DMS 273 (cell line): ENCODE measurements at regions not wholly inside any gene's neighbourhood (a gene's known extent, or its start where the extent isn't known, plus 50 kb on each side); places are given as distances from the start of the nearest gene placed in this dataset.
A peak's percentile ranks its signal among the peaks of the same experiment; 100 is the strongest.
"Not testable (repeated sequence)": the region's sequence is repeated elsewhere in the genome, so short reads cannot be mapped to it uniquely, and the experiment has no call there.

Experiments used
- DNase-seq: peaks from one replicate; lab custom pipeline; 2025; ENCODE audit not compliant: unreplicated experiment; lab: John Stamatoyannopoulos, UW

DNA sequence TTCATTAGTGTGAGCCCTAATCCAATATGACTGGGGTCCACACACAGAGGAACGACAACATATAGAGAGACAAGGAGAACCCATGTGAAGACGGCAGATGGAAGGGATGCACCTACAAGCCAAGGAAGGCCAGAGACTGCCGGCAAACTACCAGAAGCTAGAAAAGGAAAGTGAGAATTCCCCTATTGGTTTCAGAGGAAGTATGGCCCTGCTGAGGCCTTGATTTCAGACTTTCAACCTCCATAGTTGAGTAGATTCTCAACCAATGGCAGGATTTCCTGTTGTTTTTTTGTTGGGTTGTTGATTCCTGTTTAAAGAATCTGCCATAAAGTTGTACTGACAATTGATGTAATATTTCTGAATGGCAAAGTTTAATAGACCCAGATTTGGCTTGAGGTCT, 241.5 kb downstream of the SATB2 start:
- no peak for DNase-seq

GRCh38 chr2:199207011-199207410, 250.7 kb downstream of the SATB2 start:
- DNase-seq, result no peak

- DNase-seq, result peak; percentile 4
Measured at GRCh38 chr2:199206536-199206935, 251.2 kb downstream of the SATB2 start.

DNA sequence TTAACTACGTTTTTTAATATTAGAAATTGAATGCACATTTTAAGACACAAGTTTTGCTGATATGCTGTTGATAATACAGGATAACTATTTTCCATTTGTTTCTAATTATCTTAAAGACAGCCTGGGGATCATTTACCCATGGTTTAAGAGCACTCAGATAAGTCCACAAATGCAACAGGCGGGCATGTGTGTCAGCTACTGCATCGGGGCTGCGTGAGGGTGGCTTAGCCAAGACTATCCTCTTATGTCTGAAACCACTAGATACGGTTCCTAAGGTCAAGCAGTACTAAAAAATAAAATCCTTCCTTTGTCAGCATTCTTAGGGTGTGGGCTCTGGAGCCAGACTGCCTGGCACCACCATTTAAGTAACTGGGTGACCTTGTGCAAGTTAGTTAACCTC, 254.8 kb downstream of the SATB2 start:
- DNase-seq, result no peak

DNA sequence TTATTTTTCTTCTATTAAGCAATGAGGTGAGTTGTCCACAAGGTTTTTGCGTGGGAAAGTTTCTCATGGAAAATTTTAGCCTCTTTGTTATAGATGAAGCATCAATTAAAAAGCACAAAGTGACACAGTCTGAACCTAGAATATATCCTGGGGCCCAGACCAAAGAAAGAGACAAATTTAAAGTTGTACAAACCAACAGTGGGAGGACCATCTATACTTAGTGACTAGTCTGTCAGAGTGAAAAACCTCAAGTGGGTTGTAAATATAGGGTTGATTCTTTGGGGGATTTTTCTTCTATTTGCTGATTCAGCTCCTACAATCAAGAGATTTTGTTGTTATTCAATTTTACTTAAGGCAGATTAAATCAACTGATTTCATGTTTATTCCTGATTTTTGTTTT, 256.2 kb downstream of the SATB2 start:
- no peak for DNase-seq

DNA sequence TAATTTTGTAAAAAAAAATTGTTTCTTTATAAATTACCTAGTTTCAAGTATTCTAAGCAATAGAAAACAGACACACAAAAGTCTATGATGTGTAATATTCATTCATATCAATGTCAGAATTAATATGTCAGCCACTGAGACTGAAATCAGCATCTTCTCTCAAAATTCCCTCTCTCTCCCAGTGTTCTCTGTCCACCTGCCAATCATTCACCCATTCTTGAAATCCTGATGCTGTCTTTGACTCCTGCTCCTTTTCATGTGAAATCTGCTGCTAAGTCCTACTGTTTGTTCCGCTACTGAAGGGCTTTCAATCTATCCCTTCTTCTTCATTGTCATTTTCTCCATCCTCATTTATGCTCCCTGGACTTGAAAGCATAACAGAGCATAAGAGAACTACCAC, 257.9 kb downstream of the SATB2 start:
- DNase-seq, result no peak

DNA sequence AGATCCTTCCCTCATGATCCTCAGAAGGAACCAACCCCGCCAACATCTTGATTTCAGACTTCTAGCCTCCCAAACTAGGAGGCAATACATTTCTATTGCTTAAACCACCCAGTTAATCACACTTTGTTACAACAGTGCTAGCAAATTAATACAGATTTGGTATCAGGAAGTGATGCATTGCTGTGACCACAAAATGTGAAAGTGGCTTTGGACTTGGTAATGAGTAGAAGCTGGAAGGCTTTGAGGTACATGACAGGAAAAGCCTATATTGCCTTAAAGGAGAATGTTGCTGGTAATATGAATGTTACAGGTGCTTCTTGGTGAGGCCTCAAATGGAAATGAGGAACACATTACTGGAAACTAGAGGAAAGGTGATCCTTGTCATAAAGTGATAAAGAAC, 260.3 kb downstream of the SATB2 start:
- DNase-seq, result no peak

GRCh38 chr2:199196686-199197085, 261.1 kb downstream of the SATB2 start:
- DNase-seq, result no peak

GRCh38 chr2:199195927-199196502, 261.7 kb downstream of the SATB2 start:
- no peak for DNase-seq

- no peak for DNase-seq
Measured at GRCh38 chr2:199191461-199191860, 266.3 kb downstream of the SATB2 start.

- DNase-seq, result no peak
Measured at GRCh38 chr2:199189229-199189628, 268.5 kb downstream of the SATB2 start.

- DNase-seq, result no peak
Measured at GRCh38 chr2:199186301-199186751, 271.4 kb downstream of the SATB2 start.

DNA sequence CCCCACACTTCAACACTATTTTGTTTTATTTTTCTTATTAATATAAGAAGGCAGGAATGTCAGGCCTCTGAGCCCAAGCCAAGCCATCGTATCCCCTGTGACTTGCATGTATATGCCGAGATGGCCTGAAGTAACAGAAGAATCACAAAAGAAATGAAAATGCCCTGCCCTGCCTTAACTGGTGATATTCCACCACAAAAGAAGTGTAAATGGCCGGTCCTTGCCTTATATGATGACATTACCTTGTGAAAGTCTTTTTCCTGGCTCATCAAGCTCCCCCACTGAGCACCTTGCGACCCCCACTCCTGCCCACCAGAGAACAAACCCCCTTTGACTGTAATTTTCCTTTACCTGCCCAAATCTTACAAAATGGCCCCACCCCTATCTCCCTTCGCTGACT, 272.6 kb downstream of the SATB2 start:
- not testable (repeated sequence) for DNase-seq

DNA sequence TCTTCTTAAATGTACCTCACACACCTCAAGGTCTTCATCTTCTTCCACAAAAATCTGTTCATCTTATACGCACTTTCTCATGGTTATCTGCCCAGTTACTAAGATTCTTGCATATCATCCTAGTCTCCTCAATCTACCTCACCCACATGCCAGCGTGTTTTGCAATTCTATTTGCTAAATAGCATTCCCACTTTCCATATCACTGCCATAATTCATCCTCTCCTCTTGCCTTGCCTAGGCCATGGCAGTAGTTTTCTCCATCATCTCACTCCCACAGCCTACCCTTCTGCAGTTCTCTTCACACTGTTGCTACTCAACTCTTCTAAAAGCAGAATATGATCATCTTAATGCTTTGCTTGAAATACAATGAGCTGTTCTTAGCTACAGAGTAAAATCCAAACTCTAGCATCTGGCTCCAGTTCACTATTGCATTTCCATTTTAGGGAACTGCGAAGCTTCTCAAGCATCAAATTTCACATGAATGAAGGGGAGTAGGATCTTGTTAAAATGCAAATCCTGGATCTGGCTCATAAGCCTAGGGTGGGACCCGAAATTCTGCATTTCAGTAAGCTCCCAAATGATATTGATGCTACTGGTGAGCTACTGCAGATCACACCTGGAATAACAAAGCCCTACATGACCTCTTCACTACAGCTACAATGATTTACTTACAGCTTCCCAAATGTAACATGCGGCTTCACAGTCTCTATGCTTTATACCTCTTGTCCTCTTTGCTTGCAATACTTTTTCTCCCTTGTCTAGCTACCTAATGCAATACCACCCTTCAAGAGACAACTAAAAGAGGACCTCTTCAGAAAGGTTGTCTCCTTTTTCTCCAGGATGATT, 293.9 kb downstream of the SATB2 start:
- DNase-seq, result no peak

- no peak for DNase-seq
Measured at GRCh38 chr2:199160677-199161465, 296.9 kb downstream of the SATB2 start.

DNA sequence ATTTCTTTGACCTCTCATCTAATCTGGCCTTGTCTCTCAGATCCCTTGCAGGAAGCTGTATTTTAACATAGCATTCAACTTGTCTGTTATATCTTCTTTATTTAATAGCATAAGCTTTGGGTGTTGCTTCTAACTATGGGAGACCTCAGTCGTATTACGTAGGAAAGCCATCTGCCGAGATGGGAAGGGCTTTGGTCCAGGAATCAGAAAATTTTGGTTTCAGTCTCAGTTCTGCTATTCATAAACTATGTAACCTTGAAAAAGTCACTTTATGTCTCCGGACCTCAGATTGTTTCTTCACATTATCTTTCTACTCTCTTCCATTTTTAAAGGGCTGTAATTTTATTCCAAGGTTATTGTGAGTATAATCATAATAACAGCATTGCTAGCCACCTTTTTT, 297.7 kb downstream of the SATB2 start:
- DNase-seq, result no peak

GRCh38 chr2:199148076-199148845, 309.5 kb downstream of the SATB2 start:
- DNase-seq, result no peak

DNA sequence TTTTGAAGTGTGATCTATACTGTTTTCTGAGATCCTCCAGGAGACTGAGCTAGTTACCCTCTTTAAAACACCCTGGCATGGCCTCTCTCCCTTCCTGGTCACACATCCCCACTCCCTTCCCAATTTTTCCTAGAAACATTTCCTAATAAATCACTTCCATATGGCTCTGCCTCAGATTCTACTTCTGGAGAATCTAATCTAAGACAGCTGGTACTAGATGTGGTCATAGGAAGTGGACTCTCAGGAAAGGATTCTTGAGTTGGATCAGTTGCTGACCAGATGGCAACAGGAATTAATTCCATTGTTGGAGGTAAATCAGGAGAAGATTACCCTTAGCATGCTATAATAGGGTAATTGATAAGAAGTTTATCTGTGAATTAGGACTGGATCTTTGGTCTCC, 310.5 kb downstream of the SATB2 start:
- DNase-seq, result no peak

GRCh38 chr2:199144546-199144945, 313.2 kb downstream of the SATB2 start:
- no peak for DNase-seq

- no peak for DNase-seq
Measured at GRCh38 chr2:199144036-199144435, 313.7 kb downstream of the SATB2 start.

DNA sequence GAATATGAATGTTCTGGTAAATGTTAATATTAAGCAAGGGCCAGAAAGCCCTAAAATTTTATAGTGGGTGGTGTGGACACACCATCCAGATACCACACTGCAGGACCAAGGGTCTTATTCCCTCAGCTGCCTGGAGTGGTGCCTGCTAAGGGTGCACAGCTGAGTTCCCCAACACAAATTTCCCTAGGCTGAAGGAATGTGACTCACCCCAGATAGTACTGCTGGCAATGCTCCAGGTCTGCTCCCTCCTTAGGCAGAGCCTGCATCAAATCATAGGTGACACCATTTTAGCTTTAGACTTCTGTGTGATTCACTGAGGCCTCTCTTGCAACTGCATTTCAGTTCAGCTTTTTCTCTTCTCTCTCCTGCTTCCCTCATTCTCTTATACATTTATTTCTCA, 321.1 kb downstream of the SATB2 start:
- DNase-seq, result no peak
